DOHH2 (cell line): ENCODE measurements at regions not wholly inside any gene's neighbourhood (a gene's known extent, or its start where the extent isn't known, plus 50 kb on each side); places are given as distances from the start of the nearest gene placed in this dataset.

Experiments used
- H3F3A ChIP-seq: fragments of 200-600 bp; sonication (generic), shearing (Covaris generic); 2 replicates; pipeline ENCODE4 v1.6.0; 2016; ENCODE audit warnings: antibody characterized with exemption, mild to moderate bottlenecking; ENCODE audit not compliant: control insufficient read depth, insufficient read depth
- H3K27ac ChIP-seq: fragments of 200-600 bp; sonication (generic); 2 replicates; pipeline ENCODE4 v1.5.1; 2014; ENCODE audit warnings: low read depth, mild to moderate bottlenecking, low read length, moderate library complexity
- H3K27me3 ChIP-seq: fragments of 200-600 bp; sonication (generic); 2 replicates; pipeline ENCODE4 v1.6.1; 2014; ENCODE audit warnings: mild to moderate bottlenecking, low read length, mixed read lengths; ENCODE audit not compliant: control insufficient read depth
- H3K36me3 ChIP-seq: fragments of 200-600 bp; sonication (generic); 2 replicates; pipeline ENCODE4 v1.6.1; 2014; ENCODE audit warnings: mild to moderate bottlenecking, low read length, moderate library complexity, mixed read lengths; ENCODE audit not compliant: control insufficient read depth
- H3K4me1 ChIP-seq: fragments of 200-600 bp; sonication (generic); 2 replicates; pipeline ENCODE4 v1.6.1; 2014; ENCODE audit warnings: mild to moderate bottlenecking, low read length, mixed read lengths; ENCODE audit not compliant: control insufficient read depth
- H3K4me2 ChIP-seq: fragments of 200-600 bp; sonication (generic); 2 replicates; pipeline ENCODE4 v1.6.0; 2014; ENCODE audit warnings: mild to moderate bottlenecking, low read length, moderate library complexity
- H3K4me3 ChIP-seq: fragments of 200-600 bp; sonication (generic); 2 replicates; pipeline ENCODE4 v1.5.1; 2014; ENCODE audit warnings: mild to moderate bottlenecking, low read length, mixed read lengths
- H3K79me2 ChIP-seq: fragments of 200-600 bp; sonication (generic); 2 replicates; pipeline ENCODE4 v1.6.1; 2014; ENCODE audit warnings: mild to moderate bottlenecking, low read length, mixed read lengths; ENCODE audit not compliant: control insufficient read depth
- H3K9me2 ChIP-seq: fragments of 200-600 bp; sonication (generic); replicated peaks from 2 replicates; pipeline ENCODE4 v1.6.1; 2014; ENCODE audit warnings: mild to moderate bottlenecking, low read length, mixed read lengths; ENCODE audit not compliant: control insufficient read depth
- H3K9me3 ChIP-seq: fragments of 200-600 bp; sonication (generic); 2 replicates; pipeline ENCODE4 v1.6.1; 2014; ENCODE audit warnings: antibody characterized with exemption, low read length, mixed read lengths; ENCODE audit not compliant: control insufficient read depth, insufficient read depth
- H4K20me1 ChIP-seq: fragments of 200-600 bp; sonication (generic); 2 replicates; pipeline ENCODE4 v1.6.0; 2014; ENCODE audit warnings: low read depth, mild to moderate bottlenecking, antibody characterized with exemption, low read length, moderate library complexity; ENCODE audit not compliant: control insufficient read depth, insufficient read depth
- CTCF ChIP-seq: fragments of 200-600 bp; sonication (generic); IDR thresholded peaks from one replicate; pipeline ENCODE4 v1.5.1; 2014; ENCODE audit warnings: antibody characterized with exemption, mild to moderate bottlenecking, low read depth, low read length; ENCODE audit not compliant: poor library complexity, severe bottlenecking
- EZH2phosphoT487 ChIP-seq: fragments of 200-600 bp; sonication (generic); IDR thresholded peaks from 2 replicates; pipeline ENCODE4 v1.6.1; 2017; ENCODE audit warnings: borderline replicate concordance, mild to moderate bottlenecking, antibody characterized with exemption, low read length, moderate library complexity, mixed read lengths

GRCh38 chr1:68346188-68346808 is 103.5 kb downstream of the RPE65 start:
- Histone ChIP-seq H3K36me3 (no peaks in the 10 kb centered on the region), H3K9me2 (no peaks in the 10 kb centered on the region), H3K79me2 (no peaks in the 10 kb centered on the region), H3K4me2 (no peak overlapping the region), H3F3A (no peaks in the 10 kb centered on the region), H4K20me1 (no peaks in the 10 kb centered on the region), H3K27me3 (no peaks in the 10 kb centered on the region), H3K27ac (no peak overlapping the region), H3K9me3 (no peaks in the 10 kb centered on the region), H3K4me1 (peaks cover 9% of the 10 kb centered on the region), H3K4me3 (no peak overlapping the region)
- TF ChIP-seq EZH2phosphoT487 (no peak), CTCF (peak; percentile 66)

GRCh38 chr1:68344208-68344607 is 105.5 kb downstream of the RPE65 start:
- Histone ChIP-seq H3K79me2 (no peaks in the 10 kb centered on the region), H4K20me1 (no peaks in the 10 kb centered on the region), H3K36me3 (no peaks in the 10 kb centered on the region), H3K4me2 (no peak overlapping the region), H3K27me3 (peaks cover 4% of the 10 kb centered on the region; the same call in 1 of the 2 replicates), H3K4me1 (peaks cover 9% of the 10 kb centered on the region), H3K9me2 (no peaks in the 10 kb centered on the region), H3K9me3 (no peaks in the 10 kb centered on the region), H3F3A (no peaks in the 10 kb centered on the region), H3K4me3 (no peak overlapping the region), H3K27ac (no peak overlapping the region)
- TF ChIP-seq EZH2phosphoT487 (no peak), CTCF (no peak)

- H3K36me3 ChIP-seq = no peaks in the 10 kb centered on the region
- H3K9me3 ChIP-seq = no peaks in the 10 kb centered on the region
- H3K4me2 ChIP-seq = no peak overlapping the region
- H3K27me3 ChIP-seq = peaks cover 4% of the 10 kb centered on the region; the same call in 1 of the 2 replicates
- no peaks in the 10 kb centered on the region for H3F3A ChIP-seq
- no peaks in the 10 kb centered on the region for H3K9me2 ChIP-seq
- H3K4me1 ChIP-seq = no peaks in the 10 kb centered on the region
- no peak overlapping the region for H3K4me3 ChIP-seq
- no peak for TF ChIP-seq EZH2phosphoT487
- no peak for TF ChIP-seq CTCF
- H4K20me1 ChIP-seq = no peaks in the 10 kb centered on the region
- H3K27ac ChIP-seq = no peak overlapping the region
- no peaks in the 10 kb centered on the region for H3K79me2 ChIP-seq
Measured at GRCh38 chr1:68340951-68341350, 108.6 kb upstream of the WLS start.
